GM23248 (cell line): ENCODE measurements at regions not wholly inside any gene's neighbourhood (a gene's known extent, or its start where the extent isn't known, plus 50 kb on each side); places are given as distances from the start of the nearest gene placed in this dataset.

ENCODE experiments used
- DNase-seq: peaks from one replicate; pipeline ENCODE4 v3.0.0-alpha.2; 2015
- H2AFZ ChIP-seq: fragments of 200-600 bp; sonication (generic); 2 replicates; pipeline ENCODE4 v1.6.1; 2016; ENCODE audit warnings: antibody characterized with exemption
- H3F3A ChIP-seq: fragments of 200-600 bp; sonication (generic); 2 replicates; pipeline ENCODE4 v1.6.1; 2016; ENCODE audit warnings: mild to moderate bottlenecking, antibody characterized with exemption, mixed run types; ENCODE audit not compliant: insufficient read depth
- H3K27ac ChIP-seq: fragments of 200-600 bp; sonication (generic); 2 replicates; pipeline ENCODE4 v1.5.1; 2016; ENCODE audit warnings: mild to moderate bottlenecking
- H3K27me3 ChIP-seq: fragments of 200-600 bp; sonication (generic); replicated peaks from 2 replicates; pipeline ENCODE4 v1.6.1; 2016; ENCODE audit warnings: mild to moderate bottlenecking; ENCODE audit not compliant: insufficient read depth
- H3K36me3 ChIP-seq: fragments of 200-600 bp; sonication (generic); 2 replicates; pipeline ENCODE4 v1.6.1; 2016; ENCODE audit warnings: low read depth, mild to moderate bottlenecking
- H3K4me1 ChIP-seq: fragments of 200-600 bp; sonication (generic); 2 replicates; pipeline ENCODE4 v1.6.1; 2016; ENCODE audit warnings: mild to moderate bottlenecking; ENCODE audit not compliant: insufficient read depth
- H3K4me2 ChIP-seq: fragments of 200-600 bp; sonication (generic); one replicate; pipeline ENCODE4 v1.6.1; 2016; ENCODE audit warnings: mild to moderate bottlenecking; ENCODE audit not compliant: unreplicated experiment
- H3K4me3 ChIP-seq: fragments of 200-600 bp; sonication (generic); 2 replicates; pipeline ENCODE4 v1.5.1; 2016; ENCODE audit warnings: mild to moderate bottlenecking
- H3K79me2 ChIP-seq: fragments of 200-600 bp; sonication (generic); 2 replicates; pipeline ENCODE4 v1.6.1; 2016; ENCODE audit warnings: mild to moderate bottlenecking; ENCODE audit not compliant: insufficient read depth
- H3K9ac ChIP-seq: fragments of 200-600 bp; sonication (generic); 2 replicates; pipeline ENCODE4 v1.6.1; 2016; ENCODE audit warnings: mild to moderate bottlenecking
- H3K9me2 ChIP-seq: fragments of 200-600 bp; sonication (generic); 2 replicates; pipeline ENCODE4 v1.6.1; 2016; ENCODE audit warnings: mixed run types, mild to moderate bottlenecking, moderate library complexity; ENCODE audit not compliant: insufficient read depth
- H3K9me3 ChIP-seq: fragments of 200-600 bp; sonication (generic); one replicate; pipeline ENCODE4 v1.6.1; 2017; ENCODE audit warnings: low read depth
- H4K20me1 ChIP-seq: fragments of 200-600 bp; sonication (generic); 2 replicates; pipeline ENCODE4 v1.6.0; 2016; ENCODE audit not compliant: insufficient read depth
- EZH2 ChIP-seq: fragments of 200-600 bp; sonication (generic); IDR thresholded peaks from 2 replicates; pipeline ENCODE4 v1.6.1; 2018; ENCODE audit warnings: antibody characterized with exemption, mild to moderate bottlenecking; ENCODE audit not compliant: insufficient read depth, poor library complexity, severe bottlenecking
- EZH2phosphoT487 ChIP-seq: fragments of 200-600 bp; sonication (generic); IDR thresholded peaks from 2 replicates; pipeline ENCODE4 v1.6.1; 2018; ENCODE audit warnings: antibody characterized with exemption, moderate library complexity, mild to moderate bottlenecking, low read depth; ENCODE audit not compliant: insufficient read depth
- WGBS, 2 experiments: methylation state at CpG; one replicate each; pipeline ENCODE4 v1.1.6; 2015 to 2017; ENCODE audit warnings: low lambda C conversion rate in 2 of 2, low coverage in 1 of 2; ENCODE audit errors: missing lambda C conversion rate in 2 of 2; 5-methylcytosine and 5-hydroxymethylcytosine counted together
- in situ Hi-C: fragments of 300-500 bp; cut with MboI; formaldehyde crosslinking; loops from 2 replicates; pipeline ENCODE4 v1.15.0; 2020

- no peak for DNase-seq
- no peak overlapping the region for H3K4me2 ChIP-seq
- no peaks in the 10 kb centered on the region for H3K9me3 ChIP-seq
- H2AFZ ChIP-seq: no peak overlapping the region
- 2 to 7% methylated on average over 3 of the region's 3 CpGs for WGBS, 2 experiments
- no peak overlapping the region for H3K9ac ChIP-seq
- in situ Hi-C loops: no loop called here
- no peak overlapping the region for H3K4me3 ChIP-seq
- no peaks in the 10 kb centered on the region for H3K79me2 ChIP-seq
- no peaks in the 10 kb centered on the region for H3K4me1 ChIP-seq
- H3K36me3 ChIP-seq: no peaks in the 10 kb centered on the region
- no peaks in the 10 kb centered on the region for H3K27me3 ChIP-seq
- no peaks in the 10 kb centered on the region for H4K20me1 ChIP-seq
- TF ChIP-seq EZH2: no peak
- TF ChIP-seq EZH2phosphoT487: no peak
- no peak overlapping the region for H3K27ac ChIP-seq
- H3F3A ChIP-seq: no peaks in the 10 kb centered on the region
- H3K9me2 ChIP-seq: no peaks in the 10 kb centered on the region
Measured at GRCh38 chr10:84837041-84837812, 508.8 kb downstream of the CCSER2 start.

GRCh38 chr10:84837877-84838276 lies 509.5 kb downstream of the CCSER2 start:
- H3K4me1 ChIP-seq: no peaks in the 10 kb centered on the region
- H3K4me2 ChIP-seq: no peak overlapping the region
- no peaks in the 10 kb centered on the region for H4K20me1 ChIP-seq
- no peak overlapping the region for H3K9ac ChIP-seq
- in situ Hi-C loops: no loop called here
- no peaks in the 10 kb centered on the region for H3K36me3 ChIP-seq
- 6 to 8% methylated on average over 10 of the region's 10 CpGs for WGBS, 2 experiments
- no peaks in the 10 kb centered on the region for H3K9me3 ChIP-seq
- no peak overlapping the region for H3K4me3 ChIP-seq
- H3K9me2 ChIP-seq: no peaks in the 10 kb centered on the region
- no peaks in the 10 kb centered on the region for H3K27me3 ChIP-seq
- TF ChIP-seq EZH2phosphoT487 (no peak), EZH2 (no peak)
- DNase-seq: no peak
- H3K27ac ChIP-seq: no peak overlapping the region
- no peaks in the 10 kb centered on the region for H3F3A ChIP-seq
- no peaks in the 10 kb centered on the region for H3K79me2 ChIP-seq
- no peak overlapping the region for H2AFZ ChIP-seq

GRCh38 chr10:84838851-84839250 lies 510.5 kb downstream of the CCSER2 start:
- no peak for DNase-seq
- H3K4me3 ChIP-seq: no peak overlapping the region
- in situ Hi-C loops: no loop called here
- TF ChIP-seq EZH2phosphoT487: no peak
- no peak overlapping the region for H3K9ac ChIP-seq
- no peak overlapping the region for H3K27ac ChIP-seq
- no peaks in the 10 kb centered on the region for H3K79me2 ChIP-seq
- no peaks in the 10 kb centered on the region for H3K27me3 ChIP-seq
- H3K9me3 ChIP-seq: no peaks in the 10 kb centered on the region
- no peaks in the 10 kb centered on the region for H4K20me1 ChIP-seq
- 35 to 42% methylated on average over 6 of the region's 6 CpGs for WGBS, 2 experiments
- H2AFZ ChIP-seq: no peak overlapping the region
- H3K4me2 ChIP-seq: no peak overlapping the region
- H3K9me2 ChIP-seq: no peaks in the 10 kb centered on the region
- no peaks in the 10 kb centered on the region for H3K4me1 ChIP-seq
- H3K36me3 ChIP-seq: no peaks in the 10 kb centered on the region
- no peaks in the 10 kb centered on the region for H3F3A ChIP-seq

DNA sequence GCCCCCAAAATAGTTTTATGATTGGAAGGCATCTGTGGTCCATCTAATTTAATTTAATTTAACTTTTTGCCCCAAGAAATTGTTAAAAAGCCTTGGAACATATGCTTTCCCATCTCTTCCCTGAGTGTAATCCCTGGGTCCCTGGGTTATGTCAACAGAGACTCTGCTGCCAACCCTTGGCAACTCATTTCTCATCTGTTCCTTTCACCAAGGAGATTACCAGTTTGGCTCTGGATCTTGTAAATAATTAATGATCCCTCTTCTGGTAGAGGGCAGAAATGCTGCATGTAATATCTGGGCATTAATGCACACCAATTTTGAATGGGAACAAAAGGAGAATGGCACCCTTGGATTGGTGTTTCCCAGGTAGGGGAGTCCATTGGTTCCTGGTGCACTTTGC lies 514.2 kb downstream of the CCSER2 start:
- no peaks in the 10 kb centered on the region for H3F3A ChIP-seq
- no peaks in the 10 kb centered on the region for H3K27me3 ChIP-seq
- H3K9me2 ChIP-seq: no peaks in the 10 kb centered on the region
- no peaks in the 10 kb centered on the region for H3K9me3 ChIP-seq
- H3K27ac ChIP-seq: no peak overlapping the region
- H3K79me2 ChIP-seq: no peaks in the 10 kb centered on the region
- DNase-seq: no peak
- no peak overlapping the region for H2AFZ ChIP-seq
- H3K4me2 ChIP-seq: no peak overlapping the region
- H3K36me3 ChIP-seq: no peaks in the 10 kb centered on the region
- H3K9ac ChIP-seq: no peak overlapping the region
- TF ChIP-seq EZH2phosphoT487 (no peak), EZH2 (no peak)
- no peaks in the 10 kb centered on the region for H4K20me1 ChIP-seq
- in situ Hi-C loops: no loop called here
- H3K4me3 ChIP-seq: no peak overlapping the region
- no peaks in the 10 kb centered on the region for H3K4me1 ChIP-seq

DNA sequence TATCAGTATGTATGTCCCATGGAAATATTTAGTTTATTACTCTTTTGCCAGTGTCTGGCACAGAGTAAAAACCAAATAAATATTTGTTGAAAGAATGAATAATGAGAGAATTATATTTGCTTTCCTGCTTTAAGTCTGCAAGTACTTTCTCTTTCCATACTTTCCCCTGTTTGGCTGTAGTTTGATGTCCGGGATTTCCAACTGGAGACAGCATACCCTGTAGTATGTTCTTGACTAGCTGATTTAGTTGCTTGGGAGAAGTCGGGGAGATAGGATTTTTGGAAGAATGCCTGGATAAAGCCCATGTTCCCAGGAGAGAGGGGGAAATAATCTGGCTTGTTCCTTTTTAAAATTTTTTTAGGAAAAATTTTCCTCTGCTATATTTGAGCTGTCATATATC lies 516.1 kb downstream of the CCSER2 start:
- Histone ChIP-seq H3K9ac (no peak overlapping the region), H3K79me2 (no peaks in the 10 kb centered on the region), H3K27me3 (no peaks in the 10 kb centered on the region), H3K27ac (no peak overlapping the region), H3K4me3 (no peak overlapping the region), H3K36me3 (no peaks in the 10 kb centered on the region), H3K4me2 (no peak overlapping the region), H3K9me3 (no peaks in the 10 kb centered on the region), H2AFZ (no peak overlapping the region), H4K20me1 (no peaks in the 10 kb centered on the region), H3F3A (no peaks in the 10 kb centered on the region), H3K9me2 (no peaks in the 10 kb centered on the region), H3K4me1 (no peaks in the 10 kb centered on the region)
- no peak for DNase-seq
- no peak for TF ChIP-seq EZH2
- in situ Hi-C loops: no loop called here
- WGBS, 2 experiments: 0 to 8% methylated on average over 2 of the region's 2 CpGs
